ENCODE measurements at regions not wholly inside any gene's neighbourhood (a gene's known extent, or its start where the extent isn't known, plus 50 kb on each side); places are given as distances from the start of the nearest gene placed in this dataset.
"Not testable (repeated sequence)": the region's sequence is repeated elsewhere in the genome, so short reads cannot be mapped to it uniquely, and the experiment has no call there.

DNA sequence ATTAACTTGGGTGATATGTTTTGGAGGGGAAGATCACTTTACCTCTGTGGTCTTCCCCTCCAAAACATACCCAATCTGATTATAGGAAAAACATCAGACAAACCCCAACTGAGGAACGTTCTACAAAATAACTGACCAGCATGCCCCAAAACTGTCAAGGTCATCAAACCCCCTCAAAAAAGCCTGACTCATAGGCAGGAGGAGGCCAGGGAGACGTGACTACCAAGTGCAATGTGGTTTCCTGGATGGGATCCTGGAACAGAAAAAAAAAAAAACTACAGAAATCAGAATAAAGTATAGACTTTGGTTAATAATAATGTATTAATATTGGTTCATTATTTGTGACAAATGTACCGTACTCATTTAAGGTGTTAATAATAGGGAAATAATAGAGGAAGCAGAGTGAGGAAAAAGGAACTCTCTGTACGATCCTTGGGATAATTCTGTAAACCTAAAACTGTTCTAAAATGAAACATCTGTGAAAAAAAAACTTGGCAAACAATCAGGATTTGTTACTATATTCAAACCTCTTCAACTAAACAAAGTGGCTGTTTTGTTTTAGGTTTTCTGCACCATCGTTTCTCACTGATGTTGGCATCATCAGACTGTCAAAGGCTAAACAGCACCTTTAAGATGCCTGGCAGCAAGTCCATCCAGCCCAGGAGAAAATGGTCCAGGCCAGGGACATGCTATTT lies 266.7 kb upstream of the SDK2 start:
- no peak for ATAC-seq
- no peak overlapping the region for H3K4me3 ChIP-seq

DNA sequence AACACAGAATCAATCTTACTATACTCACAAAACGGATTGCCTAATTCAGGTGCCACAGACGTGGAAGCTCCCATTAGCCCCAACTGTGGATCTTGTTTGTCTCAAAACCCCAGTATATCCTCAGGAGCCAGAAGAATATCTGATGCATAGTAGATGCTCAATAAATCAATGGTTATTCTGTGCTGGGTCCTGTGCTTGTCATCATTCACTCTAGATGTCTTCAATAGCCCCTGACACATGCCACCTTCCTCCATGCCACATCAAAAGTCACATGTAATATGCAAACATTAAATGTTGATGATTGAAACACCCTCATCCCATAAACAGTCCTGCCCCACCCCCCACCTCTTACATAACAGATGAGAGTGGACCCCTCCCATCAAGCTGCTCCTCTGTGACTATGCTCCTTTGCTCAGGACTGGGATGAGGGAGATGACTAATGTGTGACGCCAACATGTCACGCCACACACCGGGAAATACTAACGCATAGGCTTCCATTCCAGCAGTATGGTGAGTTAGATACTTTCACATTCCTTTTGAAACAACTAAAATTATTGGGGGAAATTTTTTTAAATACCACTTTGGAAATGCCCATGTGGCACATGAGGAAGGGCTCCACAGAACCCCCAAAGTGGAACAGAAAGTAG lies 267.6 kb upstream of the SDK2 start:
- Histone ChIP-seq H3K9me3 (peaks cover 3% of the 10 kb centered on the region), H3K4me1 (no peaks in the 10 kb centered on the region), H3K36me3 (no peaks in the 10 kb centered on the region), H3K27me3 (ENCODE audit: low read depth) (peaks cover 31% of the 10 kb centered on the region), H3K27ac (no peak overlapping the region), H3K4me3 (no peak overlapping the region)
- TF ChIP-seq, protein P1, sequence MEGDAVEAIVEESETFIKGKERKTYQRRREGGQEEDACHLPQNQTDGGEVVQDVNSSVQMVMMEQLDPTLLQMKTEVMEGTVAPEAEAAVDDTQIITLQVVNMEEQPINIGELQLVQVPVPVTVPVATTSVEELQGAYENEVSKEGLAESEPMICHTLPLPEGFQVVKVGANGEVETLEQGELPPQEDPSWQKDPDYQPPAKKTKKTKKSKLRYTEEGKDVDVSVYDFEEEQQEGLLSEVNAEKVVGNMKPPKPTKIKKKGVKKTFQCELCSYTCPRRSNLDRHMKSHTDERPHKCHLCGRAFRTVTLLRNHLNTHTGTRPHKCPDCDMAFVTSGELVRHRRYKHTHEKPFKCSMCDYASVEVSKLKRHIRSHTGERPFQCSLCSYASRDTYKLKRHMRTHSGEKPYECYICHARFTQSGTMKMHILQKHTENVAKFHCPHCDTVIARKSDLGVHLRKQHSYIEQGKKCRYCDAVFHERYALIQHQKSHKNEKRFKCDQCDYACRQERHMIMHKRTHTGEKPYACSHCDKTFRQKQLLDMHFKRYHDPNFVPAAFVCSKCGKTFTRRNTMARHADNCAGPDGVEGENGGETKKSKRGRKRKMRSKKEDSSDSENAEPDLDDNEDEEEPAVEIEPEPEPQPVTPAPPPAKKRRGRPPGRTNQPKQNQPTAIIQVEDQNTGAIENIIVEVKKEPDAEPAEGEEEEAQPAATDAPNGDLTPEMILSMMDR (IDR thresholded peaks at IDR 0.05), result no peak
- intact Hi-C loops (cut with DNase I), result no loop called here
- no peak for DNase-seq
- no peak for ATAC-seq

More for the DNA sequence above, 266.7 kb upstream of the SDK2 start:
- no peak overlapping the region for H3K27ac ChIP-seq
- intact Hi-C loops (cut with DNase I), result no loop called here
- H3K36me3 ChIP-seq, result no peaks in the 10 kb centered on the region
- H3K27me3 ChIP-seq (ENCODE audit: low read depth), result peaks cover 34% of the 10 kb centered on the region
- no peaks in the 10 kb centered on the region for H3K4me1 ChIP-seq
- H3K9me3 ChIP-seq, result peaks cover 3% of the 10 kb centered on the region
- TF ChIP-seq, protein P1 (IDR thresholded peaks at IDR 0.05), result no peak
- DNase-seq, result no peak

DNA sequence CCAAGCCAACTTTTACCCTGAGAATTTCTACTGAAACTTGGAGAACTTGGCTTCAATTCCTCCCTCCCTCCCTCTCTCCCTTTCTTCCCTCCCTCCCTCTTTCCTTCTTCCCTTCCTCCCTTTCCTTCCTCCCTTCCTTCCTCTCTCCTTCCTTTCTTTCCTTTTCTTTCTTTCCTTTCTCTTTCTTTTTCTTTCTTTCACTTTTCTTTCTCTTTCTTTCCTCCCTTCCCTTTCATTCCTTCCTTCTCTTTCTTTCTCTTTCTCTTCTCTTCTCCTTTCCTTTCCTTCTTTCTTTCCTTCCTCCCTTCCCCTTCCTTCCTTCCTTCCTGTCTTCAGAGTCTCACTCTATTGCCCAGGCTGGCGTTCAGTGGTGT lies 268.1 kb upstream of the SDK2 start:
- ATAC-seq (no peak), DNase-seq (no peak)
- Histone ChIP-seq H3K27ac (no peak overlapping the region), H3K4me1 (no peaks in the 10 kb centered on the region), H3K36me3 (no peaks in the 10 kb centered on the region), H3K9me3 (peaks cover 3% of the 10 kb centered on the region), H3K4me3 (no peak overlapping the region), H3K27me3 (ENCODE audit: low read depth) (peaks cover 31% of the 10 kb centered on the region)
- intact Hi-C loops (cut with DNase I), result no loop called here
- TF ChIP-seq, protein P1 (IDR thresholded peaks at IDR 0.05), result no peak

DNA sequence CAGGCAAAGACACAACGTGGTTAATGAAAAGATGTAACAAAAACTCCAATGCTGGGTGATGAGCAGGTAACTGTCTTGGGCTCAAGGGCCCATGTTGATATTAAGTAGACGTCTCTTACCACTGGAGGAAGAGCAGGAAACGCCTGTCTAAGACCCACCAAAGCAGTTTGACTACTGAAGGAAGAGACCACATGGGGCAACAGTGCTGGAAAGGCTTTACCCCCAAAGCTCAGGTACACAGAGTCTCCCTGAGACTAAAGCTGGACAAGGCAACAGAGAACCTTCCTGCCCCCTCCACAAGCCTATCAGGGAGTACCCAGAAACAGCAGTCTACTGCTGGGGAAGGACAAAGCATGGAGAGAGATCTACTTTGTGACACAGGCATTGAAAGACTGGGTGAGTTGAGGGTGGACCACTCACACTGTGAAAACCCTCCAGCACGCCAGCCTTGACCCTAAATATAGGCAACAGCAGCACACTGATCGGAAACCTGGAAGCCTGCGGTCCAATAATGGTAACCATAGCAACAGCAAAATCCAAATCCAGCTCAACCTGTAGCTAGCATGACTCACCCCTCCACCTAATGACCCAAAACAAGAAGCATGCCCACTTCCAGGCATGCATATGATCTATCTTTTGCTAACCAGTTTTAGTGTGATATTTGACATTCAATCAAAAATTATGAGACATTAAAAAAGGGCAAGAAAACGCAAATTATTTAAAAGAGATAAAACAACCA lies 270.5 kb upstream of the SDK2 start:
- Histone ChIP-seq H3K9me3 (peaks cover 3% of the 10 kb centered on the region), H3K36me3 (no peaks in the 10 kb centered on the region), H3K27me3 (ENCODE audit: low read depth) (peaks cover 19% of the 10 kb centered on the region), H3K4me1 (no peaks in the 10 kb centered on the region), H3K27ac (no peak overlapping the region), H3K4me3 (no peak overlapping the region)
- intact Hi-C loops (cut with DNase I), result no loop called here
- ATAC-seq (no peak), DNase-seq (no peak)
- TF ChIP-seq, protein P1 (IDR thresholded peaks at IDR 0.05), result no peak

DNA sequence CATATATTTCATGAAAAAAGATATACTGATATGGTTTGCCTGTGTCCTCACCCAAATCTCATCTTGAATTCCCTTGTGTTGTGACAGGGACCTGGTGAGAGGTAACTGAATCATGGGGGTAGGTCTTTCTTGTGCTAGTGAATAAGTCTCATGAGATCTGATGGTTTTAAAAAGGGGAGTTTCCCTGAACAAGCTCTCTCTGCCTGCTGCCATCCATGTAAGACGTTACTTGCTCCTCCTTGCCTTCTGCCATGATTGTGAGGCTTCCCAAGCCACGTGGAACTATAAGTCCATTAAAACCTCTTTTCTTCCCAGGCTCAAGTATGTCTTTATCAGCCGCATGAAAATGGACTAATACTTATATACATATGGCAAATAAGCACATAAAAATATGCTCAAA lies 274.8 kb upstream of the SDK2 start:
- H3K36me3 ChIP-seq; H3K27me3 ChIP-seq (ENCODE audit: low read depth); H3K4me3 ChIP-seq; intact Hi-C loops (cut with DNase I); ATAC-seq; H3K4me1 ChIP-seq; H3K27ac ChIP-seq; DNase-seq: not testable (repeated sequence)
- H3K9me3 ChIP-seq, result peaks cover 19% of the 10 kb centered on the region

DNA sequence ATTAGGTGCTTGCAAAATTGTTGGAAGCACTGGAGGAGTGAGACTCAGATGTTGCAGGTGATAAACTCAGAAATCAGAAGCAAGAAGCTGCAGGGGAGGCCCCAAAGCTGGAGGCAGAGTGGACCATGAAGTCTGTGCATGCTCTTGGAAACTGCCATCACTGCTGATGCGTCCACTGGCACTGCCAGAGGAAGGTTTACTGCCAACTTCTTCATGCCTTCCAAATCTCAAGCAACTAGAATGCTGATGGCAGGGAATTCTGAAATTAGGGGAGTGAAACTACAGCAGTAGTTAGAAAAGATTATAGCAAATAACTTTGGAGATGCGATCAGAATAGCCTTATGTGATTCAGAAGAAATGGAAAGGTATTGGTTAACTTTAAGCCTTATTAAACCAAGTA lies 277.1 kb upstream of the SDK2 start:
- DNase-seq (no peak), ATAC-seq (no peak)
- Histone ChIP-seq H3K27ac (no peak overlapping the region), H3K4me3 (no peak overlapping the region), H3K36me3 (no peaks in the 10 kb centered on the region), H3K4me1 (no peaks in the 10 kb centered on the region), H3K9me3 (peaks cover 18% of the 10 kb centered on the region), H3K27me3 (ENCODE audit: low read depth) (peaks cover 5% of the 10 kb centered on the region)
- intact Hi-C loops (cut with DNase I), result no loop called here
- TF ChIP-seq, protein P1 (IDR thresholded peaks at IDR 0.05), result no peak
